ENCODE measurements at regions not wholly inside any gene's neighbourhood (a gene's known extent, or its start where the extent isn't known, plus 50 kb on each side); places are given as distances from the start of the nearest gene placed in this dataset.
A peak's percentile ranks its signal among the peaks of the same experiment; 100 is the strongest.

GRCh38 chr5:135162661-135163265 lies 128.7 kb upstream of the PITX1 start:
- no peak overlapping the region for H3K4me3 Mint-ChIP-seq
- no peaks in the 10 kb centered on the region; a peak in 1 of 7 replicates for H3K36me3 Mint-ChIP-seq (ENCODE audit: insufficient read depth in 1 of 3, low read depth in 3 of 3)
- Histone ChIP-seq H2BK20ac (ENCODE audit: low read depth, low read length, poor library complexity, severe bottlenecking) (no peak overlapping the region), H4K20me1 (ENCODE audit: control insufficient read depth, insufficient read depth, insufficient read length) (no peaks in the 10 kb centered on the region), H3K4ac (ENCODE audit: low read depth, low read length) (no peak overlapping the region), H3K27me3 (ENCODE audit: insufficient read depth, low read length) (peaks cover 2% of the 10 kb centered on the region; the same call in 1 of the 2 replicates), H3K27ac (ENCODE audit: insufficient read length, low read depth, low read length) (no peak overlapping the region), H3K23me2 (ENCODE audit: insufficient read length, low read depth, low read length, poor library complexity, severe bottlenecking) (no peaks in the 10 kb centered on the region), H3K4me2 (ENCODE audit: insufficient read depth, insufficient read length, low read length) (no peak overlapping the region), H4K91ac (ENCODE audit: insufficient read length, low read depth, low read length) (no peak overlapping the region), H3K4me1 (ENCODE audit: insufficient read depth, low read length) (no peaks in the 10 kb centered on the region), H3K18ac (ENCODE audit: insufficient read length, low read depth, low read length) (no peak overlapping the region), H3K56ac (ENCODE audit: insufficient read length, low read depth, low read length) (no peak overlapping the region), H2BK120ac (ENCODE audit: low read depth, low read length, poor library complexity, severe bottlenecking) (no peak overlapping the region), H3K79me1 (ENCODE audit: insufficient read depth, low read depth, low read length, poor library complexity, severe bottlenecking) (no peaks in the 10 kb centered on the region), H4K5ac (ENCODE audit: insufficient read length, low read depth, low read length) (no peak overlapping the region), H3T11ph (ENCODE audit: low read length) (no peak overlapping the region), H2BK15ac (ENCODE audit: low read depth, low read length) (no peak overlapping the region), H2AFZ (ENCODE audit: low read length) (no peak overlapping the region), H2AK5ac (ENCODE audit: insufficient read length, low read length) (no peak overlapping the region), H3K9ac (ENCODE audit: extremely low read depth, insufficient read length, low read length) (no peak overlapping the region), H3K14ac (ENCODE audit: insufficient read depth, low read length) (0 out of 2 replicates have a peak overlapping the region, but pooled peaks have one; percentile 11), H3K79me2 (ENCODE audit: insufficient read depth, low read length) (no peaks in the 10 kb centered on the region), H3K23ac (ENCODE audit: insufficient read length, low read depth, low read length) (no peak overlapping the region), H2BK5ac (ENCODE audit: insufficient read length, low read length) (no peak overlapping the region), H4K8ac (replicated peaks; ENCODE audit: insufficient read length, low read depth, low read length) (no peak overlapping the region), H3K9me3 (ENCODE audit: control insufficient read depth, low read depth, low read length) (no peaks in the 10 kb centered on the region), H2BK12ac (ENCODE audit: insufficient read length, low read depth, low read length) (no peak overlapping the region)
- H3K9me3 Mint-ChIP-seq, result no peaks in the 10 kb centered on the region; a peak in 1 of 5 replicates
- DNase-seq, result no peak
- H3K4me1 Mint-ChIP-seq, result no peaks in the 10 kb centered on the region
- TF ChIP-seq CTCF (conservative IDR thresholded peaks at IDR 0.05), result peak; percentile 40; the same call in 2 of the 3 replicates
- H3K27ac Mint-ChIP-seq, result no peak overlapping the region
- H3K27me3 Mint-ChIP-seq (ENCODE audit: low read depth), result peaks cover 85% of the 10 kb centered on the region
- WGBS (ENCODE audit: extremely low coverage, insufficient read length, low lambda C conversion rate), result no CpG with 5 or more reads among the region's 9 CpGs
